Tibial artery (tissue), 4 donors: ENCODE measurements at regions not wholly inside any gene's neighbourhood (a gene's known extent, or its start where the extent isn't known, plus 50 kb on each side); places are given as distances from the start of the nearest gene placed in this dataset.

Source experiments
- DNase-seq, 2 donors: peaks; one replicate each; pipeline ENCODE4 v3.0.0-alpha.2; 2019
- H3K27ac ChIP-seq, 2 donors: fragments of 200-600 bp; sonication (generic) in 1 of 2; 1 replicate in 1 of 2; 2 replicates in 1 of 2; pipeline ENCODE4 v1.5.1; 2018 to 2019; ENCODE audit warnings: mild to moderate bottlenecking in 1 of 2
- H3K27me3 ChIP-seq, 2 donors: fragments of 200-600 bp; sonication (generic) in 1 of 2; one replicate each; pipeline versions ENCODE4 v1.5.1 to v1.6.0; 2016 to 2019
- H3K36me3 ChIP-seq, 3 donors: fragments of 200-600 bp; sonication (generic) in 2 of 3; one replicate each; pipeline ENCODE4 v1.5.1; 2016 to 2019; ENCODE audit warnings: mild to moderate bottlenecking in 2 of 3
- H3K4me1 ChIP-seq, 4 donors: fragments of 200-600 bp; sonication (generic) in 2 of 4; 1 replicate in 3 of 4; 2 replicates in 1 of 4; pipeline ENCODE4 v1.5.1; 2016 to 2019
- H3K4me3 ChIP-seq, 2 donors: fragments of 200-600 bp; sonication (generic) in 1 of 2; 1 replicate in 1 of 2; 2 replicates in 1 of 2; pipeline ENCODE4 v1.5.1; 2018 to 2019; ENCODE audit warnings: mild to moderate bottlenecking in 2 of 2
- H3K9me3 ChIP-seq, 3 donors: fragments of 200-600 bp; sonication (generic) in 1 of 3; one replicate each; pipeline ENCODE4 v1.5.1; 2016 to 2019
- intact Hi-C: fragments of 100-400 bp; cut with DNase I; formaldehyde crosslinking; loops from one replicate; pipeline ENCODE4 v1.15.0; 2023; ENCODE audit warnings: low total_unique reads
- TF ChIP-seq, protein P1 (sequence below), 2 experiments: fragments of 200-600 bp in 1 of 2; fragments of 450-650 bp in 1 of 2; IDR thresholded peaks; one replicate each; pipeline ENCODE4 v1.5.1; 2017 to 2019; ENCODE audit warnings: antibody characterized with exemption in 2 of 2, mild to moderate bottlenecking in 1 of 2, moderate library complexity in 1 of 2

DNA sequence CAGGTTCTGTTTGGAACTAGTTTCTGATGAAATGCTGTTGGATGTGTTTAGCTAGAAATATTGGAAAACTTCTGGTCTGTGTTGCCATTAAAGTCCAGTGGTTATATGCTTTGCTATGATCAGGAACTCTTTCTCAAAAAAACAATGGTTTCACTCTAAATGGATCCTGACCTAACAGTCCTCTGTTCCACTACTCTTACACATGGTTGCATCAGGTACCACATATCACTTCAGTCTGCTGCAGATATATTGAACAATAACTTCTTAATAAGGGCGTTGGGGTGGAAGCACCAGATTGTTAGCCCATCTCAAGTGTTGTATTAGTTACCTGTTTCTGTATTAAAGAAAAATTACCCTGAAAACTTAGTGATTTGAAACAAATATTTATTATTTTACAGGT, 676.6 kb upstream of the GCFC2 start:
- DNase-seq, result no peak
- intact Hi-C loops, result no loop called here
- TF ChIP-seq, protein P1, sequence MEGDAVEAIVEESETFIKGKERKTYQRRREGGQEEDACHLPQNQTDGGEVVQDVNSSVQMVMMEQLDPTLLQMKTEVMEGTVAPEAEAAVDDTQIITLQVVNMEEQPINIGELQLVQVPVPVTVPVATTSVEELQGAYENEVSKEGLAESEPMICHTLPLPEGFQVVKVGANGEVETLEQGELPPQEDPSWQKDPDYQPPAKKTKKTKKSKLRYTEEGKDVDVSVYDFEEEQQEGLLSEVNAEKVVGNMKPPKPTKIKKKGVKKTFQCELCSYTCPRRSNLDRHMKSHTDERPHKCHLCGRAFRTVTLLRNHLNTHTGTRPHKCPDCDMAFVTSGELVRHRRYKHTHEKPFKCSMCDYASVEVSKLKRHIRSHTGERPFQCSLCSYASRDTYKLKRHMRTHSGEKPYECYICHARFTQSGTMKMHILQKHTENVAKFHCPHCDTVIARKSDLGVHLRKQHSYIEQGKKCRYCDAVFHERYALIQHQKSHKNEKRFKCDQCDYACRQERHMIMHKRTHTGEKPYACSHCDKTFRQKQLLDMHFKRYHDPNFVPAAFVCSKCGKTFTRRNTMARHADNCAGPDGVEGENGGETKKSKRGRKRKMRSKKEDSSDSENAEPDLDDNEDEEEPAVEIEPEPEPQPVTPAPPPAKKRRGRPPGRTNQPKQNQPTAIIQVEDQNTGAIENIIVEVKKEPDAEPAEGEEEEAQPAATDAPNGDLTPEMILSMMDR (IDR thresholded peaks at IDR 0.05), result no peak
- H3K27ac ChIP-seq, result no peak overlapping the region
- H3K4me3 ChIP-seq, result no peak overlapping the region
- no peaks in the 10 kb centered on the region for H3K36me3 ChIP-seq
- H3K27me3 ChIP-seq, result no peaks in the 10 kb centered on the region
- H3K4me1 ChIP-seq, result no peaks in the 10 kb centered on the region
- no peaks in the 10 kb centered on the region for H3K9me3 ChIP-seq

GRCh38 chr2:76385943-76386342, 675.2 kb upstream of the GCFC2 start:
- Histone ChIP-seq H3K27ac (no peak overlapping the region), H3K27me3 (no peaks in the 10 kb centered on the region), H3K4me3 (no peak overlapping the region), H3K9me3 (no peaks in the 10 kb centered on the region), H3K36me3 (no peaks in the 10 kb centered on the region), H3K4me1 (no peaks in the 10 kb centered on the region)
- TF ChIP-seq, protein P1 (IDR thresholded peaks at IDR 0.05), result no peak
- intact Hi-C loops, result no loop called here
- no peak for DNase-seq

DNA sequence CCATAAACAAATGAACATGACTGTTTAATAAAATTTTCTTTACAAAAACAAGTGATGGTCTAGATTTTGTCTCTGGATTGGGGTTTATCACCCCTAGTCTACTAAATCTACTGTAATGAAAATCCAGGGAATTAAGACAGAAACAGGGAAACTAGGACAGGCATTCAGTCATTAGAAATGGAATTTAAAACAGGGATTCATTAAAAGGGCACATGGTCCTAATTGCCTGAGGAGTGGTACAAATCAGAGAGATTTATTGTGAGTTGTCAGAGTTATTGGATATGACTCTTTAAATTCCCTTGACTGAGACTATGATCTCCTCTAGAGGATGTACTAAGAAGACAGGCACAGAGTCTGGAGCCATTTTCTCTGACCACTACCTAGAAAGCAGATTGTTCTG, 670.9 kb upstream of the GCFC2 start:
- no peaks in the 10 kb centered on the region for H3K27me3 ChIP-seq
- no peak overlapping the region for H3K27ac ChIP-seq
- H3K9me3 ChIP-seq, result no peaks in the 10 kb centered on the region
- no peak overlapping the region for H3K4me3 ChIP-seq
- no peaks in the 10 kb centered on the region for H3K4me1 ChIP-seq
- intact Hi-C loops, result no loop called here
- TF ChIP-seq, protein P1 (IDR thresholded peaks at IDR 0.05), result no peak
- H3K36me3 ChIP-seq, result no peaks in the 10 kb centered on the region
- DNase-seq, result no peak

DNA sequence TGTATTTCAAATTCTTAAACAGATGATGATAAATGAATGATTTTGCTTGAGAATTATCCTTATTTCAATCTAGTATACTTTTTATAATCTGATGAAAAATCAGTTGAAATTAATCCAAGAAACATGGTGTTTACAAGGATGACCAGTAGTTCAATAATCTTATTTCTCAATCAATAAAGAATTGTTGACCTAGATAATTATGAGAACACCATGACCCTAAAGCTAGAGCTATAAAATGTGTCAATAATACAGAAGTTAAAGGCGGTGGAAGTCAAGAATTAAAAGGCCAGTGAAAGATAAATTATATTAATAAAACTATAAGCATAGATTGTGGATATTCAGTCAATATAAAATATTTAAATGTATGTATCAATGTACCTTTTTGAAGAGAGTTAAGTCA, 667.4 kb upstream of the GCFC2 start:
- Histone ChIP-seq H3K36me3 (no peaks in the 10 kb centered on the region), H3K4me3 (no peak overlapping the region), H3K4me1 (no peaks in the 10 kb centered on the region), H3K9me3 (no peaks in the 10 kb centered on the region), H3K27ac (no peak overlapping the region), H3K27me3 (no peaks in the 10 kb centered on the region)
- TF ChIP-seq, protein P1 (IDR thresholded peaks at IDR 0.05), result no peak
- intact Hi-C loops, result no loop called here
- no peak for DNase-seq

DNA sequence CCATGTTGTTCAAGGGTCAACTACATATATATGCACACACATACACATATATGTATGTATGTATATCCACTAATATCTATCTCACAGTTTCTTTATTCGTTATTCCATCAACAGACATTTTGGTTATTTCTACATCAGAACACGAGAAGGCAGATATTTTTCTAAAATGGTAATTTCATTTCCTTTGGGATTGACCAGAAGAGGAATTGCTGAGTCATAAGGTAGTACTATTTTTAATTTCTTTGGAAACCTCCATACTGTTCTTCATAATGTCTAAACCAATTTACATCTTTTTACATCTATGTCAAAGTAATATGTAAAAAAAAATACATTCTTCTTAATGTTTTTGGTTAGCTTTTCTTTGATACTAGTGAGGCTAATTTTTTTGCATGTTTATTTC, 630.7 kb upstream of the GCFC2 start:
- Histone ChIP-seq H3K27me3 (no peaks in the 10 kb centered on the region), H3K27ac (no peak overlapping the region), H3K4me1 (no peaks in the 10 kb centered on the region), H3K4me3 (no peak overlapping the region), H3K36me3 (no peaks in the 10 kb centered on the region), H3K9me3 (no peaks in the 10 kb centered on the region)
- TF ChIP-seq, protein P1 (IDR thresholded peaks at IDR 0.05), result no peak
- DNase-seq, result no peak
- intact Hi-C loops, result no loop called here

DNA sequence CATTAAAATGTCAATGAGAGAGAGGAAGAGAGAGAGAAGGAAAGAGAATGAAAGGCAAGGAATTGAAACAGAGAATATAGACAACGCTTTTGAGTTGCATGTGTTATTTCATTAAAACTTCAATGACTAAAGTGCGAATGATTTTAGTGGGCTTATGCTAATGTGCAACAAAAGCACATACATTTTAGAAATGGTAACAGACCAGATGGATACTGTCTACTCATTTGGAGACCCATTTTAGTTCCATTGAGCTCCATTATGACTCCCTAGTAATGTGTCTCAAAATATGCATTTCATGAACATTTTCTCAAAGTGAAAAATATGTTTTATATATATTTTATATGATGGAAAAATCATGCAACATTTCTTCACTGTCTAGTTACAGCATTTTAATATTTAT, 622.2 kb upstream of the GCFC2 start:
- no peaks in the 10 kb centered on the region for H3K4me1 ChIP-seq
- no peaks in the 10 kb centered on the region for H3K27me3 ChIP-seq
- no peaks in the 10 kb centered on the region for H3K36me3 ChIP-seq
- DNase-seq, result no peak
- no peak overlapping the region for H3K27ac ChIP-seq
- H3K4me3 ChIP-seq, result no peak overlapping the region
- no peaks in the 10 kb centered on the region for H3K9me3 ChIP-seq
- TF ChIP-seq, protein P1 (IDR thresholded peaks at IDR 0.05), result no peak
- intact Hi-C loops, result no loop called here
